CD4-positive, alpha-beta T cell treated with Interleukin-17A for 4 hours (primary cell): ENCODE measurements at regions not wholly inside any gene's neighbourhood (a gene's known extent, or its start where the extent isn't known, plus 50 kb on each side); places are given as distances from the start of the nearest gene placed in this dataset.
"Not testable (repeated sequence)": the region's sequence is repeated elsewhere in the genome, so short reads cannot be mapped to it uniquely, and the experiment has no call there.

ENCODE experiments used
- DNase-seq: peaks from one replicate; pipeline ENCODE4 v3.0.0-alpha.2; 2020; ENCODE audit warnings: mixed read lengths

DNA sequence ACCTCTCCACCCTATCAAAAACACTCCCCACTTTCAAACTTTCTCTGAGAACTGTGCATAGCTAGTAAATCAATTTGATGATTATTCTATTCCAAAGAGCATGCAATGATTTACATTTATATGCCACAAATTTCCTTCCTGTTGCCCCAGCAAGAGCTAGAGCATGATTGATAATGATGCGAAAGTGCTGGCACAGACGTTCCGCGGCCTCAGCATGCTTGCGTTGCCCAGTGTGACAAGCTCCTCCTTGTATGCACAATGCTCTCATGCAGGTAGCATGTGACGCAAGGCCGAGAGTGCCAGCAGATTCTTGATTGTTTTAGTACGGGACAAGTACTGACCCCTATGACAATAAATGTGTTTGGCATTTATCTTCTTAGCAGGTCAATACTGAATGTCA, 696.3 kb upstream of the SLC35B3 start:
- no peak for DNase-seq

DNA sequence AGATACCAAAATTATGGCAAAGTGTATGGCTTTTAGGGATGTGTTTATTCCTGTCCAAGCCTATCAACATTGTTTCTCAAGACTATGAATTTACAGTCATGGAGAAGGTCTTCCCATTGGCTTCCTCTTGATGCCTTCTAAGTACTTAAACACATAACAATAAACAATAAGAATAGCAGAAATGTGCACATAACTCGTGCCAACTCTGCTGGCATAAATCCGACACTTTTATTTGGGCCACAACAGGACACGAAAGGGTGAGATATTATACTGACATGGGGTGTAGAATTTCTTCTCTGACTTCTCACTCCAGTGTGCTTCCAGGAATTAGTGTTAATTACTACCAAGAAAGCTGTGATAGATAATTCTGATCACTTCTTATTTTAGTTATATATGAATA, 695.9 kb upstream of the SLC35B3 start:
- DNase-seq, result no peak

DNA sequence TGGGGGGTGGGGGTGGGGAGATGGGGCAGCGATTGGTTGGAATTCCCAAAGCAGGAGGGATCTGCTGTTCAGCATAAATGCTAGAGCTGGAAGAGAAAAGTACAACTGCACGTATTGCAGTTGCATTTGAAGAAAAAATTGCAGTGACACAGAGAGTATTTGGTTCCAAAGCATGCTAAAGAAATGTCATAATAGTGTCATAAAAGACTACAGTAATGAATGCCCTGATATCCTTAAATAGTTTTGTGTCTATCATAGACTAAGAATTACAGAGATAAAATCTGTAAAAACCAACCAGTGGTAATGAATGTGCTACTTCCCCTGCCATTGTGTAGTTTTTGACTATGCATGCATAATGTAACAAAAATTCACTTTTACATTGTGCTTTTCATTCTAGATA, 693.6 kb upstream of the SLC35B3 start:
- no peak for DNase-seq

DNA sequence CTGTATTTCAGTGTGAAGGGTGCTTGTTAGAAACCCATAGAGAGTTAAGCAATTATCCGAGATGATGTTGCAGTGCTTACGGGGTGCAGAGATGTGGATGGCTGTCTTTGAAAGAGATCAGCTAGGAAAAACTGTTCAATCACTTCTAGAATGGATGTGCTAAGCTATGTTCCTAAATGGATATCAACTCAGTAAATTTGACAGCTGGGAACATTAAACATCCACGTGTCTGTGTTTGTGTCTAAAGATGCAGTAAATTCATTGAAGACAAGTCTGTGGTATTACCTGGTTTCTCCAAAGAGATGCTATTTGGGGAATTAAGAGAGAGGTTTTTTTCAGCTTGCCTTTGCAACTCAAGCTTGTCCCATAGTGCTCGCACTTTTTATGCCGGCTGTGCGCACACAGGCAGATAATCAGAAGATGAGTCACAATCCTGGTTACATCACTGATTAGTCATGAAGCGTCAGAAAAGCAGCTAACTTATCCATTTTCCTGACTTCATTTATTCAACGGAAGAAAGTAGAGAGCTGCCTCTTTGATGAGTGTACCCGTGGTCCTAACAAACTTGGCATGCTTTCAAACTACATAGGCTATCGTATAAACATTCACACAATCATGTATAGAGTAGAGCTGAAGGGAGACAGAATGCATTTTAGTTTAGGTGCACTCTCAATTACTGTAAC, 691.7 kb upstream of the SLC35B3 start:
- DNase-seq, result no peak

DNA sequence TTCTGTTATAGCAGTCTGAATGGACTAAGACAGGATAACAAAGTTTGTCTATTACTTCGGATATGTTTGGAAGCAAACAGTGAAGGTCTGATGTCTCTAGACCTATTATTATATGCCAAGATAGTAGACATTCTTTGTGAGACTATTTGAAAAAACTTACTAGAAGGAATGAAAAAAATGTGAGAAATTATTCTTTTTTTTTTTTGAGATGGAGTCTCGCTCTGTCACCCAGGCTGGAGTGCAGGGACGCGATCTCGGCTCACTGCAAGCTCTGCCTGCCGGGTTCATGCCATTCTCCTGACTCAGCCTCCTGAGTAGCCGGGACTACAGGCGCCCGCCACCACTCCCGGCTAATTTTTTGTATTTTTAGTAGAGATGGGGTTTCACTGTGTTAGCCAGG, 690.7 kb upstream of the SLC35B3 start:
- not testable (repeated sequence) for DNase-seq

DNA sequence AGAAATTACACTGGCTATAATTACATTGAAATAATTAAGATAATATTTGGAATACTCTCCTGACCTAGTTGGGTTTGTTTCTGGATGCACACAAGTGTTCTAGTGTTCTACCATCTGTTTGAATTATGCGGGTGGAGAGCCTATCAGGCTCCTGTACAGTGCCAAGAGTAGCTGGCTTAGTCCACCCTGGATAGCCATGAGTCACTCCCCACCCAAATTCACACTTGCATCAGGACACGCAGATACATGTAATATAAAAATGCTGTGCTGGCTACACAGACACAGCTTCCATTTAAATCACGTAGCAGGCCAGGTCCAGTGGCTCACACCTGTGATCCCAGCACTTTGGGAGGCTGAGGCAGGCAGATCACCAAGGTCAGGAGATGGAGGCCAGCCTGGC, 686.2 kb upstream of the SLC35B3 start:
- no peak for DNase-seq

DNA sequence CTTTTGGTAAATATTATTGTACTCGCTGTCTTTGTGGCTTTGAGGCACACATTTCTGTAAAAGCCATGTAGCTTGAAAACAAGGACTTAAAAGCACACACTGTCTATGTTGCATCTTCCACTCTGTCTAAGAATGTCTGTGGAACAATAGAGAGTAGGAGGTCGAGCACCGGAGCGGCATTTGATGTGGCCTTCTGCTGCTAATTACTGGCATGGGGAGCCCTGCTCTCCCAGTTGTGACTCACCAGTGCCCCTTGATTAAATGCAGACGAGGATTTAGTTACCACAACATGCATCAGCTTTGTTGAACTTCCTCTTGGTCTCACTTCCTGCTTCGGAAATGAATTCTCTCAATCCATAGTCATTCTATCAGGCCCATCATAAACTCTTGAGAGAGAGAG, 680.7 kb upstream of the SLC35B3 start:
- no peak for DNase-seq

DNA sequence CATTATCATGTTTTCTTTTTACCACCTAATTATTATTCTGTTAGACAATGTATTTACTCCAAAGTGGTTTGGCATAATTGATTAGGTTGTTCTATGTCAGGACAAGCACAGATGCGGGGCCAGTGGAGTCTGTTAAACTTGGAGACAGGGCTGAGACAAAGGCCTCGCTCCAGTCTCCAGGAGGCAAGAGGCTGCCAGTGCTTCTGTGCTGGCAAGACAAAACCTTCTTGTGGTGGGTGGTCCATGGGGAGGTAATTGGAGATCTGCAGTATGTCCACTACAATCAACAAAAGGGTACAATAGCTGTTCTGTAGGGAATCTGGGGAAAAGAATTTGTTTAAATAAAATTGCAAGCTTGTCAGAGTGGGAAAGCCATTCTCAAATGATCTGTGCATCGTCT, 677.2 kb upstream of the SLC35B3 start:
- no peak for DNase-seq

DNA sequence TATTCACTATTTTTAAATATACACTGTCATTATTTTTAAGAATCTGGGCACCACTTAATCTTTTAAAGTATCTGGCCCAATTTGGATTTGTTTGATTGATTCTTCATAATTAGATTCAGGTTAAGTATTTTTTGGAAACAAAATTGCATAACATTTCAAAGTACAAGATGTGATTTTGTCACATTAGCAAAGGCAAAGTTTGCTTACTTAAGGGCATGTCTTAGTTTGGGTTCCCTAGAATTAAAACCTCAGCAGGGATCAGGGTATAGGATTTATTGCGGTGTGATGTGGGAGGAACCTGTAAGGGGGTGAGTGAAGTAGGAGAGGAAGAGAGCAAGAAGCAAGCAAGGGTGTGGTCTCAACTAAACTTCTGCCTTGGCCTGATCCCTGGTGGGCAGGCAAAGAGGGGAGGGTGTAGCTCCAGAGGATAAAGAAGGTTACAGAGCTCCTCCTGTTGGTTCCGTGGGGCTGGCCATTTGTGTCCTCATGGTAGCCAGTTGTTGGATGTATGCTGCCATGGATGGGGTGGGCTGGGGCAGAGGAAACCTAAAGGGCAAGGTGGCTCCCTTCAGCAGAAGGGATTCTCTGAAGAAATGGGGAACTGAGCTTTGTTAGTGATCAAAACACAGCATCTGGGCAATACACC, 668.7 kb upstream of the SLC35B3 start:
- no peak for DNase-seq

DNA sequence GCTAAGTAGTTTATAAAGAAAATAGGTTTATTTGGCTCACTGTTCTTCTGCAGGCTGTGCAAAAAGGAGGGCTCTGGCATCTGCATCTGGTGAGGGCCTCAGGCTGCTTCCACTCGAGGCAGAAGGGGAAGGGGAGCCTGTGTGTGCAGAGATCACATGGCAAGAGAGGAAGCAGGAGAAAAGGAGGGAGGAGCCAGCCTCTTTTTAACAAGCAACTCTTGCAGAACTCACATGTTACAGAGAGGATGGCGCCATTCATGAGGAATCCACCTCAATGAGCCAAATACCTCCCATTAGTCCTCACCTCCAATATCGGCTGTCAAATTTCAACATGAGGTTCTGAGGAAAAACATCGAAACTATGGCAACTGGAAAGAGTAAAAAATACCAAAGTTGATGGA, 666.6 kb upstream of the SLC35B3 start:
- no peak for DNase-seq

DNA sequence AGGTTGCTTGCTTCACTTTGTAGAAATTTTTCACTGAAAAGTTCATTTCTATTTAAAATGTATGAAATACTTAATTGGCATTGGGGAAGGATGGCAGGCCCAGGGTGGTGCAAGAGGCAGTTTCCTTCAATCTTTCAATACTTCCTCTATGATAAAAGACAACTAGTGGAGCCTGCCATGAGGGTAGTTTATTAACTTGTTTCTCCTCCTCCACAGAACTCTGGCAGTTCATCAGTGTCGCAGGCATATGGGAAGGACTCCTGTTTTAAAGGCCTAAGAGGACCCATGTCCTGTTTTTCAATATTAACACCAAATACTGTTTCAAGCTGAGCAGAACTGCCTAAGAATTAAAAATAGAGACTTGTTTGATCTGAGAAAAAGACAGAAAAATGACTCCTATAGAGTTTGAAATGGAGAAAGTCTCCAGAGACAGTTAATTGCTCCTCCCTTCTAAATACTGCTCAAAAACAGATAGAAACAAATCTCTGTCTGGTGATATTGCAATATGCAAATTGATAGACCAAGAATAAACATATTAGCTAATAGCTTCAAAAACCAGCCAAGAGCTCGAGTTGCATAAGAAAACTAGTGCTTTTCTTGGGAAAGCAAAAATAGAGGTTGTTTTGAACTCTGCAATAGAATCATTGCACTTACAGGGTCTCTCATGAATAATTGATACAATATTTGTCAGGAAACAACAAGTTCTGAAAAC, 665.7 kb upstream of the SLC35B3 start:
- DNase-seq, result no peak

DNA sequence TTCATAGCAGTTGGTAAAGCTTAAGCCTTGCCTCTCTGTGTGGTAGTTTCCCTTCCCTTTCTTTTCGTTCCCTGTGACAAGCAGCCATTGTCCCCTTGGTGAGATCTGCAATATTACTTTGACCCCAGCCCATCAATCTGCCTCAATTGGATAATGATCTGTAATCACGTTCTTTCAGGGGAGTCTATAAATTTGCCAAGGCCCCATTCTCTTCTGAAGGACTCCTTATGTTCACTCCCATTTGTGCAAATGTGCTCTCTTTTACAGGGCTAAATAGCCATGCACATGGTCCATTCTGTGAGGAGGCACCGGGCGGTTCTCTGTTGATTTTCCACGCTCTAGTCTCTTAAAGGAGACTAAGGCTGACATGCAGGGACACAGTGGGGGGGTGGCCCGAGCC, 660.4 kb upstream of the SLC35B3 start:
- no peak for DNase-seq

DNA sequence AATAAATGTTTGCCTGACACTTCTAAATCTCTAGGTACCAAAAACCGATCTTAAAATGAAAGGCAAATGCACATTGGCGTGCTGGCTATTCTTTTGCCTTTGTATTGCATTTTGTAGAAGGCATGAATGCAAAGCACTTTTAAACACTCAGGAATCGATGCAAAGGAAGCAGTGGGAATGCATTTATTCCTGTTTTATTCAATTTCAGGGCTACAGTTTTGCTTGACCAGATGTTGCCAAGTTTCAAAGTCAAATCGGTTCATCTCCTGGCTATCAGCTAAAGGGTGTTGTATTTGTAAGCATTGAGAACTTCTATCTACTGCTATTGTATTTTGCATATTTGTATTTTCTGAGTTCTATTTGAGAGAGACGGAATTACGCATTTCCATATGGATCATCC, 659.8 kb upstream of the SLC35B3 start:
- DNase-seq, result no peak

DNA sequence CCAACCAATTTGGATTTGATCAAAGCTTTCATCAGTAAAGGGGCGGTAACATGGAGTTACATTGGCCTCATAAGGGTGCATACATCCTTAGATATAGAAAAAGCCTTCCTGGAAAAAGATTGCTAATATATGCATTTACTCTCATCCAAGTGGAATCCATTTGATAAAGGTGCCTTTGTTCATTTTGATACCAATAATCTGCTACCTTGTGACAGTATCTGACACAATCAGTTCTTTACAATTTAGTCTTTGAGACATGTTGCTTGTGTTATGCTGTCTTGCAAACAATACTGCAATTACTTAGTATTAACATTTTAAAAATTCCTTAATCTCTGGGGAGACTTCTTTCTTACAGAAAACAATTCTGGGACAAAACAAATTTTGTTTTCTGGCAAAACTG, 654.4 kb upstream of the SLC35B3 start:
- no peak for DNase-seq

DNA sequence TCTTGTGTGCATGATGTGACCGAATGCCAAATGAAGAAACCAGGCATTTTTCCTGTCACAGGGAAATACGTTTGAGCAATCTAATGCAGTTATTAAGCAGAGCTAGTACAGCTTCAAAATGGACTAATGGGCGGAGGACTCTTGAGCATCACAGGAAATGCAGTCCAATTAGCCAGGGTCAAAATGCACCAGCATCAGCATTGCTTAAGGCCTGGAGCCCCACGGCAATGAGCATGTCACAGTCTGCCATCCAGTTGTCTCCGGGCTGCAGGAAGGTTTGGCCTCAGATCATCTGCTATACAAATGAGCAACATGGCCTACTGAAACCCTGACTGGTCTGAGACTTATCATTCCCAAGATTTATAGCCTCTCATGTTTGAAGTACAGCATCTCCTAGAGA, 652.1 kb upstream of the SLC35B3 start:
- DNase-seq, result no peak

DNA sequence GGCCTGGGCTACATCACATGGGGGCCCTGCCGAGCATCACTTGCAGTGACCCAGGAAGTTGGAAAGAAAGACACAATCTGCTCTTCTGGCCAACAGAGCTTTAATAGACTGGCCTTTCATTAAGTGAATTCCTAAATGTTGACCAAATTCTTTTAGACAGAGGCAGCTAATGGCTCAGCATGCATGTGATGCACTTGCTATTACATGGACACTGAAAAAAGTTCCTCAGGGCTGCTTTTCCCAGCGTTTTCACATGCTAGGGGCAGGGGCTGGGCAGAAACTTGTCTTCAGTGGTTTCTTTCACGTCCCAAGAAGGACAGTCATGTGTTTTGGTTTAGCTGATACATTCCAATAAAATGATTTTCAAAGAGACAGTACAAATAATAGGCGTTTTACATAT, 651.0 kb upstream of the SLC35B3 start:
- DNase-seq, result no peak

DNA sequence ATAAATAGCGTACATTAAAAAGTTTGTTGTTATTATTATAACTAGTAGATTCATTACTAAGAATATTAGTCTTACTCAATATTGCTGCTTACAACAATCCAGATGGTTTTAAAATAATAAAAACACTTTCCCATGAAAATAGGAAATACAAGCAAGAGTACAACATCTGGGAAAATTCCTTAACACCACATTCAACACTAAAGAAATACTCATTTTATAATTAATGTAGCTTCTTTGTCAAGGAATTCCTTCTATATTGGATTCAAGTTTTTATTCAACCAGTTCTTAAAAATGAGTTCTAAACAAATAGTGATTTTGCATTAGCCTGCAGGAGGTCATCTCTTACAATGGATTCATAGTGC, 650.3 kb upstream of the SLC35B3 start:
- DNase-seq, result no peak

DNA sequence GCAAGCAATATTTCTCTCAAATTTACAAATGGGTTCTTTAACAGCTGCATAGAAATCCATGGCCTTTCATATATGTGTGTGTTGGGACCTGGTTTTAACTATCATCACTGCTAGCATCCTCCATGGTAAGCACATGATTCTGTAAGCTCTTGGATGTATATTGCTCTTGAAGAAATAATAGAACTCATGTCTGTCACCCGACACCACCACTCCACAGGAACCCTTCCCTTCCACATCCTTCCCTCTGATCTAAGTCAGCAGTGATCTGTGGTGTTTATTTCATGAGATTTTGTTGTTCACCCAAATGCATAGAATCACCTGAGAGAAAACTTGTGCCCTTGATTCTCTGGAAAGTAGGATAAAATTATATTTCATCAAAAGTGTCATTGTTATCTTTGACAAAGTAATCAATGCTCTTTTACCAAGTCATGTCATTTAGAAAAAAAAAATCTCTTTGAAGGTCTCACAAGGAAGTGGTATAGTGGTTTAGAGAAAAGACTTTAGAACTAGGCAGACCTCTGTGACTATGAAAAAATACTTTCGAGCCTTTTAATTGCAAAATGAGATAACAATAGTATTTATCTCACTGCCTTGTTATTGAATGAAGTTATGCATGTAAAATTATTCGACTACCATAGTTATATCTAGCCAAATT, 649.8 kb upstream of the SLC35B3 start:
- DNase-seq, result no peak

DNA sequence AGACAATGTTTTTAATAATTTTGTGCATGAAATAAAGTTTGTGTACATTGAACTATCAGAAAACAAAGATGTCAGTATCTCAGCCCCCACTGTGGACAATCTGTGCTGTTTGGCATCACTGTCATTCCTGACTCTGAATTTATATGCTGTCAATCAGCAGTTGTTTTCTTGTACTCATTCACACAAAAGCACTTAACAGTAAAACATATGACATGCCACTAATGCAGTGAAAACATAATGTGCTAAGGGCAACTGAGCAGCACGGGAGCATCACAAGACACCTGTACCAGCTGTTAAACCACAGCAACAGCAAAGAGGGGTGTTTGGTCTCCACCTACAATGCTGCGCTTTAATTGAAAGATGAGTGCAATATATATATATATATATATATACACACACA, 647.8 kb upstream of the SLC35B3 start:
- no peak for DNase-seq

DNA sequence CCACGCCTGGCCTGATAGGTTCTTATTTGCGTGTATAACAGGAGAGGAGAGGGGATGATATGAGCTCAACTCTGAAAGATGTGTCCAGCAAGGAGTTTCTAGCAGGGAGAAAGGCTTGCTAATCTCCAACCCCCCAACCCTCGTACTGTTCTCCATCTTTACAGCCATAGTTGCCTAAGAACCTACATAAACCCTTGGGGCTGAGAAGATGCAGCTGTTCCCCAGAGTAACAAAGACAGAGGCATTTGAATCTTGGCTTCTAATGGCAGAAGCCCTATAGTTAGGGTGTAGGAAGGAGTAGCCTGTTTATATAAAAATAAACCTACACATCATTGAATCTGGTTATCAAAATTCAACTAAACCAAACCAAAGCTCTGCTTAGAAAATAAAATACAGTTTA, 631.4 kb upstream of the SLC35B3 start:
- no peak for DNase-seq

DNA sequence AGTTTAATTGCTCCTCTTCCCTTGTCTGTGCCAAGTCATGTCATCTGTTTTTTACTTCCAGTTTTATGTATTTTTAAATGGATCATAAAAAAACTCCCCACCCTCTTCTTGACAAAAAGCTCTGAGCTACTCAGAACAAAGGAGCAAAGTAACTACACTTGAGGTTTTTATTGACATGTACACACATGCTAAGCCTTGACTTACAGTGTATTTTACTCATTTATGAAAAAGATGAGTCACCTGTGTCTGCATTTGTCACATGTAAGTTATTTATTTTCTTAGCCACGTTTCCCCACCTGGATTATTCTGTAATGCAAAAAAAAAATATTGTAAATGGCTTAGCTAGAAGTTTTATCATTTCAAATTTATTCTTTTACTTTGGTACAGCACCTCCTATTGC, 628.8 kb upstream of the SLC35B3 start:
- DNase-seq, result no peak

DNA sequence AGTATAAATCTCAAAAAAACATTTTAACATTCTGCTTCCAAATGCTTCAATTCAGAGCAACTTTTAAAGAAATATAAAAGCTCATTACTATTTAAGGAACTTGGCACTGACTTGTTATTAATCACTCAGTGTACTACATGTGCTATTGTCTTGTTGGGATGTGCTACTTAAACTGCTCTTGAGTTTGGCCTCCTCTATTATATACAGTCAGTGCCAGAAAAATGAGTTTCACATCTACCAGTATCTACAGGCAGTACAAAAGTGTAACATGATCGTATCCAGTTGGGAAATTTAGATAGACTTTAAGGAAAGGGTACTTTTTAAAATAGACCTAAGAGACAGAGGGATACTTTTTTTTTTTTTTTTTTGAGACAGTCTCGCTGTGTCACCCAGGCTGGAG, 627.3 kb upstream of the SLC35B3 start:
- no peak for DNase-seq

DNA sequence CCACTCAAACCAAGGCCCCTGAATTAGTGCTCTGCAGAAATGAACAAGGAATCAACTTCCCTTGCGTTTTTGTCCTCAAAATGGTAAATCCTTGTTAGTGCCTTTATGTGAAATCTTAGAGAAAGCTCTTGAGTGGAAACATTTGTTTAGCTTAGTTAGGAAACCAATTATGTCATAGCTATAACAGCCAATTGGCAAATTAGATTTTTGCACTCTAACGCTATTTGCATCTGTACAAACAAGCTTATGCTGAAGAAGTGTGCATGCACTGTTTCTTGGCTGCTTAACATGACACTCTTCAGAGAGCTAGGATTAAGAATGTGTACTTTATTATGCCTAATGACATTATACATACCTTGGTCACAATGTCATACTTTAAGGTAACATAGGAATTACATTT, 622.6 kb upstream of the SLC35B3 start:
- DNase-seq, result no peak

DNA sequence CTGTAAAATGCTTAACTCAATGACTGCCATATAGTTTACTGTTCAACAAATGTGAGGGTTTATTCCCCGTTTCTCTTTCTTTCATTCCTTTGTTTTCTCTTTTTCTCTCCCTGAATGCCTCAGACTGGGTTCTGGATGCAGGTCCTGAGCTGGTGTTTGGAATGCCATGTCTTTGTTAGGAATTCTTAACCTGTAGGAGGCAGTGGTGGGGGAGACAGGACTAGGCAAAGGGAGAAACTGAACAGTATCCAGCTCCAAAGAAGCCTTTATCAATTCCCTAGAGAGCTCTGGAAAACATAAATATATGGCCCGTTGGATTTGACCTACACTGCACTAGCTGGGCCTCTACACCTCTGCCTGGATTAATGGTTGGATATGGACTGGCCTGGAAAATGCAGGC, 621.2 kb upstream of the SLC35B3 start:
- no peak for DNase-seq
